IMR-90 (cell line): ENCODE measurements at regions not wholly inside any gene's neighbourhood (a gene's known extent, or its start where the extent isn't known, plus 50 kb on each side); places are given as distances from the start of the nearest gene placed in this dataset.

Source experiments
- ATAC-seq: fragments of 200-7000 bp; cut with Tn5 transposase; 2 replicates; pipeline ENCODE4 v1.9.1; 2020; ENCODE audit warnings: low read depth, mild to moderate bottlenecking, moderate library complexity
- BruUV-seq: library from RNA; stranded (reverse); fragments of 400-500 nt; replicated peaks from 2 replicates; lab custom pipeline; 2021; lab: Mats Ljungman, UMichigan
- CTCF ChIA-PET: fragments of 300-600 bp; formaldehyde crosslinking; extraction: SDS; loops from one replicate; lab custom pipeline; 2021; ENCODE audit warnings: antibody characterized with exemption; lab: Yijun Ruan, JAX
- POLR2A ChIA-PET: fragments of 300-600 bp; sonication (Branson Sonifier 250); formaldehyde crosslinking; loops from one replicate; lab custom pipeline; 2022; ENCODE audit warnings: antibody characterized with exemption; ENCODE audit not compliant: unreplicated experiment; lab: Charles Lee
- DNase-seq: peaks from one replicate; pipeline ENCODE4 v3.0.0; 2013
- H2AFZ ChIP-seq: replicated peaks from 2 replicates; pipeline ENCODE3; 2013; ENCODE audit warnings: low read length, mild to moderate bottlenecking; ENCODE audit not compliant: poor library complexity
- H2AK5ac ChIP-seq: 2 replicates; pipeline ENCODE4 v1.6.1; 2013; ENCODE audit warnings: low read depth, low read length, inconsistent platforms
- H2AK9ac ChIP-seq: replicated peaks from 2 replicates; pipeline ENCODE3; 2013; ENCODE audit warnings: mild to moderate bottlenecking, low read depth, low read length, moderate library complexity; ENCODE audit not compliant: poor library complexity
- H2BK120ac ChIP-seq: 2 replicates; pipeline ENCODE4 v1.6.1; 2013; ENCODE audit warnings: low read depth, low read length, inconsistent platforms
- H2BK15ac ChIP-seq: 3 replicates; pipeline ENCODE4 v1.6.1; 2013; ENCODE audit warnings: low read depth, low read length, inconsistent platforms
- H2BK20ac ChIP-seq: 2 replicates; pipeline ENCODE4 v1.6.1; 2013; ENCODE audit warnings: low read depth, mild to moderate bottlenecking, inconsistent platforms, low read length, moderate library complexity
- H2BK5ac ChIP-seq: 2 replicates; pipeline ENCODE4 v1.6.1; 2013; ENCODE audit warnings: mild to moderate bottlenecking, low read depth, low read length, inconsistent platforms; ENCODE audit not compliant: poor library complexity, severe bottlenecking
- H3K14ac ChIP-seq: replicated peaks from 2 replicates; pipeline ENCODE4 v1.6.1; 2013; ENCODE audit warnings: low read depth, low read length, inconsistent platforms
- H3K18ac ChIP-seq: 2 replicates; pipeline ENCODE4 v1.6.1; 2013; ENCODE audit warnings: low read depth, low read length, control low read depth
- H3K23ac ChIP-seq: 2 replicates; pipeline ENCODE4 v1.6.1; 2013; ENCODE audit warnings: low read depth, low read length, inconsistent platforms
- H3K27ac ChIP-seq: 2 replicates; pipeline ENCODE4 v1.5.1; 2013; ENCODE audit warnings: mild to moderate bottlenecking, control low read depth, low read length; ENCODE audit not compliant: insufficient read depth
- H3K27me3 ChIP-seq: 2 replicates; pipeline ENCODE4 v1.6.1; 2013; ENCODE audit warnings: low read length; ENCODE audit not compliant: control insufficient read depth, insufficient read depth
- H3K36me3 ChIP-seq: 2 replicates; pipeline ENCODE4 v1.6.1; 2013; ENCODE audit warnings: low read length, mixed read lengths; ENCODE audit not compliant: control insufficient read depth, insufficient read depth
- H3K4ac ChIP-seq: 2 replicates; pipeline ENCODE4 v1.6.1; 2013; ENCODE audit warnings: low read depth, low read length, inconsistent platforms
- H3K4me1 ChIP-seq: 2 replicates; pipeline ENCODE4 v1.6.1; 2013; ENCODE audit warnings: low read length, mixed read lengths; ENCODE audit not compliant: control insufficient read depth, insufficient read depth
- H3K4me2 ChIP-seq: 2 replicates; pipeline ENCODE4 v1.6.1; 2013; ENCODE audit warnings: low read depth, mild to moderate bottlenecking, control low read depth, low read length, moderate library complexity
- H3K4me3 ChIP-seq: 2 replicates; pipeline ENCODE4 v1.5.1; 2013; ENCODE audit warnings: low read depth, mild to moderate bottlenecking, control low read depth, low read length, moderate library complexity; ENCODE audit not compliant: insufficient read depth
- H3K56ac ChIP-seq: 2 replicates; pipeline ENCODE4 v1.6.1; 2013; ENCODE audit warnings: low read length, inconsistent platforms; ENCODE audit not compliant: insufficient read depth; ENCODE audit errors: extremely low read depth
- H3K79me1 ChIP-seq, 2 experiments: 2 replicates each; pipeline ENCODE4 v1.6.1; 2013; ENCODE audit warnings: low read length in 2 of 2, inconsistent platforms in 1 of 2, low read depth in 1 of 2
- H3K9ac ChIP-seq: 2 replicates; pipeline ENCODE4 v1.6.1; 2013; ENCODE audit warnings: low read depth, low read length, control low read depth
- H3K9me1 ChIP-seq: 2 replicates; pipeline ENCODE4 v1.6.1; 2013; ENCODE audit warnings: low read length, inconsistent platforms; ENCODE audit not compliant: insufficient read depth
- H3K9me3 ChIP-seq: 2 replicates; pipeline ENCODE4 v1.6.1; 2013; ENCODE audit warnings: low read length; ENCODE audit not compliant: control insufficient read depth, insufficient read depth
- H4K20me1 ChIP-seq: 2 replicates; pipeline ENCODE4 v1.6.1; 2013; ENCODE audit warnings: low read length, inconsistent platforms; ENCODE audit not compliant: insufficient read depth
- H4K5ac ChIP-seq: 2 replicates; pipeline ENCODE4 v1.6.1; 2013; ENCODE audit warnings: mild to moderate bottlenecking, low read depth, low read length, control low read depth
- H4K8ac ChIP-seq, 2 experiments: 2 replicates each; pipeline ENCODE4 v1.6.1; 2013; ENCODE audit warnings: low read depth in 2 of 2, low read length in 2 of 2, control low read depth in 1 of 2, inconsistent platforms in 1 of 2
- H4K91ac ChIP-seq: 2 replicates; pipeline ENCODE4 v1.6.1; 2013; ENCODE audit warnings: low read depth, low read length, inconsistent platforms; ENCODE audit not compliant: insufficient read depth
- MAFK ChIP-seq: IDR thresholded peaks from 2 replicates; pipeline ENCODE4 v1.6.1; 2012; ENCODE audit warnings: low read depth, low read length, improper control_type of control experiment
- USF2 ChIP-seq: fragments of 150-350 bp; IDR thresholded peaks from 2 replicates; pipeline ENCODE4 v1.6.1; 2017; ENCODE audit warnings: mild to moderate bottlenecking, antibody characterized with exemption, low read length, low read depth
- WGBS, 2 experiments: methylation state at CpG; one replicate each; pipeline versions ENCODE4 v1.1.5 to v1.1.7; 2013; ENCODE audit warnings: missing lambda C conversion rate in 2 of 2; ENCODE audit not compliant: insufficient read length in 1 of 2; ENCODE audit errors: extremely low coverage in 2 of 2; 5-methylcytosine and 5-hydroxymethylcytosine counted together
- dilution Hi-C: fragments of 300-500 bp; cut with HindIII; formaldehyde crosslinking; loops from one replicate; pipeline ENCODE4 v1.14.3; 2018; ENCODE audit warnings: low sequenced_read_pairs; ENCODE audit not compliant: unreplicated experiment
- in situ Hi-C: fragments of 300-500 bp; cut with MboI; formaldehyde crosslinking; loops from 3 replicates; pipeline ENCODE4 v1.14.3; 2019; ENCODE audit warnings: low sequenced_read_pairs, inconsistent platforms, mixed read lengths
- intact Hi-C: fragments of 100-400 bp; cut with micrococcal nuclease; formaldehyde crosslinking; loops from 2 replicates; pipeline ENCODE4 v1.10.0; 2022

GRCh38 chr14:53849549-53849948, 107.1 kb downstream of the BMP4 start:
- no peaks in the 10 kb centered on the region for H3K36me3 ChIP-seq
- H2AK9ac ChIP-seq: no peak overlapping the region
- WGBS, 2 experiments: no CpG with 5 or more reads among the region's 6 CpGs

More at GRCh38 chr14:53849549-53849948, 107.1 kb downstream of the BMP4 start:
- Histone ChIP-seq H3K18ac (no peak overlapping the region), H3K9me1 (no peaks in the 10 kb centered on the region), H3K4me2 (no peak overlapping the region), H3K56ac (no peak overlapping the region), H3K9me3 (no peaks in the 10 kb centered on the region), H3K4me3 (no peak overlapping the region), H4K8ac (no peak overlapping the region), H4K91ac (no peak overlapping the region), H2AK5ac (no peak overlapping the region), H3K79me1 (no peaks in the 10 kb centered on the region), H3K23ac (no peak overlapping the region), H3K9ac (no peak overlapping the region), H3K4ac (no peak overlapping the region), H4K20me1 (no peaks in the 10 kb centered on the region), H2BK15ac (no peak overlapping the region), H2BK5ac (no peak overlapping the region), H4K5ac (no peak overlapping the region), H2BK20ac (no peak overlapping the region), H3K4me1 (peaks cover 7% of the 10 kb centered on the region), H3K27me3 (no peaks in the 10 kb centered on the region), H3K14ac (no peak overlapping the region), H2AFZ (no peak overlapping the region), H3K27ac (no peak overlapping the region), H2BK120ac (no peak overlapping the region)
- BruUV-seq: no TSS peak
- POLR2A ChIA-PET: no interaction called here
- ATAC-seq (no peak), DNase-seq (no peak)
- CTCF ChIA-PET: no interaction called here
- TF ChIP-seq USF2 (no peak), MAFK (peak; percentile 100)
- in situ Hi-C loops: no loop called here
- intact Hi-C loops: no loop called here
- dilution Hi-C loops: no loop called here
